ENCODE measurements at regions not wholly inside any gene's neighbourhood (a gene's known extent, or its start where the extent isn't known, plus 50 kb on each side); places are given as distances from the start of the nearest gene placed in this dataset.

- ATAC-seq, result no peak
- intact Hi-C loops (cut with micrococcal nuclease), result no loop called here
- no peak for DNase-seq
These were observed 148.3 kb downstream of the C1orf94 start for GRCh38 chr1:34324879-34325440.

GRCh38 chr1:34328281-34328799, 151.6 kb downstream of the C1orf94 start:
- intact Hi-C loops (cut with micrococcal nuclease), result no loop called here
- ATAC-seq, result no peak
- no peak for DNase-seq

GRCh38 chr1:34330061-34330460, 153.4 kb downstream of the C1orf94 start:
- ATAC-seq (no peak), DNase-seq (no peak)
- intact Hi-C loops (cut with micrococcal nuclease), result no loop called here

GRCh38 chr1:34331020-34331926, 154.6 kb downstream of the C1orf94 start:
- no peak for ATAC-seq
- DNase-seq, result no peak
- intact Hi-C loops (cut with micrococcal nuclease), result no loop called here

GRCh38 chr1:34332996-34333395, 156.3 kb downstream of the C1orf94 start:
- DNase-seq (no peak), ATAC-seq (no peak)
- intact Hi-C loops (cut with micrococcal nuclease), result no loop called here

GRCh38 chr1:34338871-34339270, 162.2 kb downstream of the C1orf94 start:
- no peak for DNase-seq
- ATAC-seq, result no peak
- intact Hi-C loops (cut with micrococcal nuclease), result no loop called here

- intact Hi-C loops (cut with micrococcal nuclease), result no loop called here
- DNase-seq (no peak), ATAC-seq (no peak)
These were observed 165.2 kb downstream of the C1orf94 start for GRCh38 chr1:34341896-34342295.

GRCh38 chr1:34342334-34342733, 165.6 kb downstream of the C1orf94 start:
- ATAC-seq, result no peak
- intact Hi-C loops (cut with micrococcal nuclease), result no loop called here
- DNase-seq, result no peak

- DNase-seq, result no peak
- ATAC-seq, result no peak
- intact Hi-C loops (cut with micrococcal nuclease), result no loop called here
These were observed 169.4 kb downstream of the C1orf94 start for GRCh38 chr1:34346128-34346527.

GRCh38 chr1:34353409-34353808, 176.7 kb downstream of the C1orf94 start:
- no peak for DNase-seq
- intact Hi-C loops (cut with micrococcal nuclease), result no loop called here
- no peak for ATAC-seq

GRCh38 chr1:34354367-34354766, 177.7 kb downstream of the C1orf94 start:
- intact Hi-C loops (cut with micrococcal nuclease), result no loop called here
- DNase-seq (no peak), ATAC-seq (no peak)

- intact Hi-C loops (cut with micrococcal nuclease), result no loop called here
- DNase-seq, result no peak
- no peak for ATAC-seq
These were observed 180.1 kb downstream of the C1orf94 start for GRCh38 chr1:34356853-34357252.

- no peak for ATAC-seq
- intact Hi-C loops (cut with micrococcal nuclease), result no loop called here
- no peak for DNase-seq
These were observed 181.9 kb downstream of the C1orf94 start for GRCh38 chr1:34358636-34359035.

- intact Hi-C loops (cut with micrococcal nuclease), result no loop called here
- DNase-seq (no peak), ATAC-seq (no peak)
These were observed 182.7 kb downstream of the C1orf94 start for GRCh38 chr1:34359411-34359810.

- intact Hi-C loops (cut with micrococcal nuclease), result no loop called here
- DNase-seq (no peak), ATAC-seq (no peak)
These were observed 183.9 kb downstream of the C1orf94 start for GRCh38 chr1:34360574-34360973.

GRCh38 chr1:34361121-34361520, 184.4 kb downstream of the C1orf94 start:
- intact Hi-C loops (cut with micrococcal nuclease), result no loop called here
- DNase-seq (no peak), ATAC-seq (no peak)

- ATAC-seq (no peak), DNase-seq (no peak)
- intact Hi-C loops (cut with micrococcal nuclease), result no loop called here
These were observed 185.2 kb downstream of the C1orf94 start for GRCh38 chr1:34361781-34362357.

GRCh38 chr1:34362949-34363348, 186.2 kb downstream of the C1orf94 start:
- DNase-seq (no peak), ATAC-seq (no peak)
- intact Hi-C loops (cut with micrococcal nuclease), result no loop called here

GRCh38 chr1:34363447-34363846, 186.7 kb downstream of the C1orf94 start:
- intact Hi-C loops (cut with micrococcal nuclease), result no loop called here
- DNase-seq (no peak), ATAC-seq (no peak)

- intact Hi-C loops (cut with micrococcal nuclease), result no loop called here
- ATAC-seq, result no peak
- DNase-seq, result no peak
These were observed 187.2 kb downstream of the C1orf94 start for GRCh38 chr1:34363915-34364314.
